WTC11 (cell line): ENCODE measurements at regions not wholly inside any gene's neighbourhood (a gene's known extent, or its start where the extent isn't known, plus 50 kb on each side); places are given as distances from the start of the nearest gene placed in this dataset.

Experiments
- ATAC-seq: fragments of 200-7000 bp; cut with Tn5 transposase; 2 replicates; pipeline ENCODE4 v1.10.0; 2021; ENCODE audit warnings: mild to moderate bottlenecking, moderate library complexity
- CTCF ChIA-PET: fragments of 300-600 bp; sonication (Branson Sonifier 250); formaldehyde crosslinking; loops from one replicate; lab custom pipeline; 2021; ENCODE audit warnings: antibody characterized with exemption; lab: Charles Lee
- POLR2A ChIA-PET: fragments of 350-600 bp; sonication (Branson Sonifier 250); formaldehyde crosslinking; loops from one replicate; lab custom pipeline; 2021; ENCODE audit warnings: antibody characterized with exemption; lab: Charles Lee
- DNase-seq: peaks from one replicate; pipeline ENCODE4 v3.0.0; 2021; ENCODE audit warnings: low spot score
- H3K27ac Mint-ChIP-seq: 2 replicates; pipeline ENCODE4 v1.8.0; 2021; ENCODE audit warnings: mixed read lengths
- H3K27me3 Mint-ChIP-seq: 2 replicates; pipeline ENCODE4 v1.8.0; 2021; ENCODE audit warnings: low read depth, mild to moderate bottlenecking, moderate library complexity, mixed read lengths
- H3K36me3 Mint-ChIP-seq: 2 replicates; pipeline ENCODE4 v1.8.0; 2021; ENCODE audit warnings: mixed read lengths
- H3K4me1 Mint-ChIP-seq: 2 replicates; pipeline ENCODE4 v1.8.0; 2022; ENCODE audit warnings: mixed read lengths
- H3K4me3 Mint-ChIP-seq: 2 replicates; pipeline ENCODE4 v1.8.0; 2021; ENCODE audit warnings: mild to moderate bottlenecking, moderate library complexity, mixed read lengths
- H3K9me3 Mint-ChIP-seq: 2 replicates; pipeline ENCODE4 v1.8.0; 2021; ENCODE audit warnings: mixed read lengths
- CBFB ChIP-seq: sonication (generic); formaldehyde crosslinking; IDR thresholded peaks from 2 replicates; pipeline ENCODE4 v1.8.1; 2022; ENCODE audit warnings: mild to moderate bottlenecking, low read depth, missing genetic modification reagents
- ELF4 ChIP-seq: sonication (generic); formaldehyde crosslinking; IDR thresholded peaks from 2 replicates; pipeline ENCODE4 v1.8.1; 2022; ENCODE audit warnings: low read depth, mild to moderate bottlenecking, moderate library complexity, missing genetic modification reagents
- GABPB1 ChIP-seq: sonication (generic); formaldehyde crosslinking; IDR thresholded peaks from 2 replicates; pipeline ENCODE4 v1.8.1; 2023; ENCODE audit warnings: mild to moderate bottlenecking, missing genetic modification reagents
- NFATC4 ChIP-seq: fragments of 250-450 bp; sonication (Bioruptor Pico); IDR thresholded peaks from 2 replicates; pipeline ENCODE4 v1.9.0; 2021; ENCODE audit warnings: mild to moderate bottlenecking
- RORB ChIP-seq: fragments of 250-450 bp; sonication (Bioruptor Pico); IDR thresholded peaks from 2 replicates; pipeline ENCODE4 v1.9.0; 2021; ENCODE audit warnings: mild to moderate bottlenecking
- SMAD3 ChIP-seq: sonication (generic); formaldehyde crosslinking; IDR thresholded peaks from 2 replicates; pipeline ENCODE4 v1.8.0; 2022; ENCODE audit warnings: missing genetic modification reagents, mild to moderate bottlenecking, borderline replicate concordance
- TEAD4 ChIP-seq: sonication (generic); formaldehyde crosslinking; IDR thresholded peaks from 2 replicates; pipeline ENCODE4 v1.8.0; 2022; ENCODE audit warnings: mild to moderate bottlenecking, missing genetic modification reagents
- TF ChIP-seq, protein P1 (sequence below): sonication (generic); formaldehyde crosslinking; IDR thresholded peaks from 2 replicates; pipeline ENCODE4 v1.8.1; 2023; ENCODE audit warnings: mild to moderate bottlenecking, moderate library complexity, missing genetic modification reagents
- TF ChIP-seq, protein P2 (sequence below): sonication (generic); formaldehyde crosslinking; IDR thresholded peaks from 2 replicates; pipeline ENCODE4 v1.8.0; 2022; ENCODE audit warnings: mild to moderate bottlenecking, missing genetic modification reagents
- TF ChIP-seq, protein P3 (sequence below): sonication (generic); formaldehyde crosslinking; conservative IDR thresholded peaks from 2 replicates; pipeline ENCODE4 v1.8.1; 2022; ENCODE audit warnings: mild to moderate bottlenecking, missing genetic modification reagents
- TF ChIP-seq, protein P4 (sequence below): fragments of 250-450 bp; sonication (Bioruptor Pico); IDR thresholded peaks from 2 replicates; pipeline ENCODE4 v1.9.0; 2021; ENCODE audit warnings: mild to moderate bottlenecking
- TF ChIP-seq, protein P5 (sequence below): sonication (generic); formaldehyde crosslinking; IDR thresholded peaks from 2 replicates; pipeline ENCODE4 v1.8.1; 2022; ENCODE audit warnings: missing genetic modification reagents, borderline replicate concordance
- TF ChIP-seq, protein P6 (sequence below): sonication (generic); formaldehyde crosslinking; IDR thresholded peaks from 2 replicates; pipeline ENCODE4 v1.8.1; 2023; ENCODE audit warnings: mild to moderate bottlenecking, missing genetic modification reagents
- TF ChIP-seq, protein P7 (sequence below): fragments of 250-450 bp; sonication (Bioruptor Pico); IDR thresholded peaks from 2 replicates; pipeline ENCODE4 v2.1.2; 2022; ENCODE audit warnings: mild to moderate bottlenecking, moderate library complexity
- TF ChIP-seq, protein P8 (sequence below): sonication (generic); formaldehyde crosslinking; IDR thresholded peaks from 2 replicates; pipeline ENCODE4 v1.8.0; 2022; ENCODE audit warnings: mild to moderate bottlenecking, missing genetic modification reagents
- TF ChIP-seq, protein P9 (sequence below): sonication (generic); formaldehyde crosslinking; IDR thresholded peaks from 2 replicates; pipeline ENCODE4 v1.8.0; 2023; ENCODE audit warnings: missing genetic modification reagents
- TF ChIP-seq, protein P10 (sequence below): sonication (generic); formaldehyde crosslinking; IDR thresholded peaks from 2 replicates; pipeline ENCODE4 v1.8.0; 2023; ENCODE audit warnings: missing genetic modification reagents, mild to moderate bottlenecking, borderline replicate concordance
- TF ChIP-seq, protein P11 (sequence below): sonication (generic); formaldehyde crosslinking; IDR thresholded peaks from 2 replicates; pipeline ENCODE4 v1.8.1; 2022; ENCODE audit warnings: low read depth, mild to moderate bottlenecking, moderate library complexity, missing genetic modification reagents, borderline replicate concordance

DNA sequence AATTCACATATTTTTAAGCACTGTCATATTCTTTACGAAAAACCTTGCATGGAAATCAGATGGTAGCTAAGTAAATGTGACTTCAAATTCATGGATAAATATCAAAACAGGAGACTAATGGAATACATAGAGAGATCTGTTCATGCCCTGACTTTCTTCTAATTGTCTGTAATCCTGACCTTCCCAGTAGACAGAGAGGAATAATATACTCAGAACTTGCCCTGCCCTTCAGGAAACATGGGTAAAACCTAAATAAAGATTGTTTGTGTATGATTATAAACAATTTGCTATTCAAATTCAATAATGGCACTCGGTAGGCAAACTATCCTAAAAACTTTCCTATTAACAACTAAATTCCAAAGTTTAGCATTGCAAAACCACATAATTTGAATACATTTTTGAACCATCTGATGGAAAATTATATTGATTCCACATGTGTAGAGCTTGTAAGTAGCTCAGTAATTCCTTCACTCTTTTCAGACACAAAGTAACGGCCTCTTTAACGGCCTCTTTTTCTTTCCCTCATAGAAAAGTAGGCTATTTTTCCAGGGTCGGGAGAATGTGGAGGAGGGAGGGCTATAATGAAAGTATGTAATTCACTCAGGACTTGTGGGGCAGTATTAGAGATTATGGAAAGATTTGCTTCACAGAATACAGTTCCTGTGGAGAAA, 227.6 kb downstream of the ALDH8A1 start:
- H3K27ac Mint-ChIP-seq, result no peak overlapping the region
- CTCF ChIA-PET, result no interaction called here
- ATAC-seq, result no peak
- no peaks in the 10 kb centered on the region for H3K27me3 Mint-ChIP-seq
- H3K9me3 Mint-ChIP-seq, result no peaks in the 10 kb centered on the region
- POLR2A ChIA-PET, result no interaction called here
- H3K4me1 Mint-ChIP-seq, result 0 out of 2 replicates have a peak, but pooled peaks cover 2% of the 10 kb centered on the region
- no peak for DNase-seq
- H3K4me3 Mint-ChIP-seq, result no peak overlapping the region
- H3K36me3 Mint-ChIP-seq, result no peaks in the 10 kb centered on the region
- TF ChIP-seq, protein P1, sequence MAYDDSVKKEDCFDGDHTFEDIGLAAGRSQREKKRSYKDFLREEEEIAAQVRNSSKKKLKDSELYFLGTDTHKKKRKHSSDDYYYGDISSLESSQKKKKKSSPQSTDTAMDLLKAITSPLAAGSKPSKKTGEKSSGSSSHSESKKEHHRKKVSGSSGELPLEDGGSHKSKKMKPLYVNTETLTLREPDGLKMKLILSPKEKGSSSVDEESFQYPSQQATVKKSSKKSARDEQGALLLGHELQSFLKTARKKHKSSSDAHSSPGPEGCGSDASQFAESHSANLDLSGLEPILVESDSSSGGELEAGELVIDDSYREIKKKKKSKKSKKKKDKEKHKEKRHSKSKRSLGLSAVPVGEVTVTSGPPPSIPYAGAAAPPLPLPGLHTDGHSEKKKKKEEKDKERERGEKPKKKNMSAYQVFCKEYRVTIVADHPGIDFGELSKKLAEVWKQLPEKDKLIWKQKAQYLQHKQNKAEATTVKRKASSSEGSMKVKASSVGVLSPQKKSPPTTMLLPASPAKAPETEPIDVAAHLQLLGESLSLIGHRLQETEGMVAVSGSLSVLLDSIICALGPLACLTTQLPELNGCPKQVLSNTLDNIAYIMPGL, result no peak
- TF ChIP-seq, protein P2, sequence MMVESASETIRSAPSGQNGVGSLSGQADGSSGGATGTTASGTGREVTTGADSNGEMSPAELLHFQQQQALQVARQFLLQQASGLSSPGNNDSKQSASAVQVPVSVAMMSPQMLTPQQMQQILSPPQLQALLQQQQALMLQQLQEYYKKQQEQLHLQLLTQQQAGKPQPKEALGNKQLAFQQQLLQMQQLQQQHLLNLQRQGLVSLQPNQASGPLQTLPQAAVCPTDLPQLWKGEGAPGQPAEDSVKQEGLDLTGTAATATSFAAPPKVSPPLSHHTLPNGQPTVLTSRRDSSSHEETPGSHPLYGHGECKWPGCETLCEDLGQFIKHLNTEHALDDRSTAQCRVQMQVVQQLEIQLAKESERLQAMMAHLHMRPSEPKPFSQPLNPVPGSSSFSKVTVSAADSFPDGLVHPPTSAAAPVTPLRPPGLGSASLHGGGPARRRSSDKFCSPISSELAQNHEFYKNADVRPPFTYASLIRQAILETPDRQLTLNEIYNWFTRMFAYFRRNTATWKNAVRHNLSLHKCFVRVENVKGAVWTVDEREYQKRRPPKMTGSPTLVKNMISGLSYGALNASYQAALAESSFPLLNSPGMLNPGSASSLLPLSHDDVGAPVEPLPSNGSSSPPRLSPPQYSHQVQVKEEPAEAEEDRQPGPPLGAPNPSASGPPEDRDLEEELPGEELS (CRISPR knock-in tag), result no peak
- TF ChIP-seq, protein P3, sequence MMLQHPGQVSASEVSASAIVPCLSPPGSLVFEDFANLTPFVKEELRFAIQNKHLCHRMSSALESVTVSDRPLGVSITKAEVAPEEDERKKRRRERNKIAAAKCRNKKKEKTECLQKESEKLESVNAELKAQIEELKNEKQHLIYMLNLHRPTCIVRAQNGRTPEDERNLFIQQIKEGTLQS, result no peak
- TF ChIP-seq RORB (CRISPR knock-in tag) (no peak), ELF4 (CRISPR knock-in tag) (no peak), SMAD3 (no peak), TEAD4 (CRISPR knock-in tag) (no peak), GABPB1 (no peak), CBFB (no peak), NFATC4 (CRISPR knock-in tag) (no peak)
- TF ChIP-seq, protein P4, sequence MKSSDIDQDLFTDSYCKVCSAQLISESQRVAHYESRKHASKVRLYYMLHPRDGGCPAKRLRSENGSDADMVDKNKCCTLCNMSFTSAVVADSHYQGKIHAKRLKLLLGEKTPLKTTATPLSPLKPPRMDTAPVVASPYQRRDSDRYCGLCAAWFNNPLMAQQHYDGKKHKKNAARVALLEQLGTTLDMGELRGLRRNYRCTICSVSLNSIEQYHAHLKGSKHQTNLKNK, result no peak
- TF ChIP-seq, protein P5, sequence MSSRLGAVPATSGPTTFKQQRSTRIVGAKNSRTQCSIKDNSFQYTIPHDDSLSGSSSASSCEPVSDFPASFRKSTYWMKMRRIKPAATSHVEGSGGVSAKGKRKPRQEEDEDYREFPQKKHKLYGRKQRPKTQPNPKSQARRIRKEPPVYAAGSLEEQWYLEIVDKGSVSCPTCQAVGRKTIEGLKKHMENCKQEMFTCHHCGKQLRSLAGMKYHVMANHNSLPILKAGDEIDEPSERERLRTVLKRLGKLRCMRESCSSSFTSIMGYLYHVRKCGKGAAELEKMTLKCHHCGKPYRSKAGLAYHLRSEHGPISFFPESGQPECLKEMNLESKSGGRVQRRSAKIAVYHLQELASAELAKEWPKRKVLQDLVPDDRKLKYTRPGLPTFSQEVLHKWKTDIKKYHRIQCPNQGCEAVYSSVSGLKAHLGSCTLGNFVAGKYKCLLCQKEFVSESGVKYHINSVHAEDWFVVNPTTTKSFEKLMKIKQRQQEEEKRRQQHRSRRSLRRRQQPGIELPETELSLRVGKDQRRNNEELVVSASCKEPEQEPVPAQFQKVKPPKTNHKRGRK, result no peak
- TF ChIP-seq, protein P6, sequence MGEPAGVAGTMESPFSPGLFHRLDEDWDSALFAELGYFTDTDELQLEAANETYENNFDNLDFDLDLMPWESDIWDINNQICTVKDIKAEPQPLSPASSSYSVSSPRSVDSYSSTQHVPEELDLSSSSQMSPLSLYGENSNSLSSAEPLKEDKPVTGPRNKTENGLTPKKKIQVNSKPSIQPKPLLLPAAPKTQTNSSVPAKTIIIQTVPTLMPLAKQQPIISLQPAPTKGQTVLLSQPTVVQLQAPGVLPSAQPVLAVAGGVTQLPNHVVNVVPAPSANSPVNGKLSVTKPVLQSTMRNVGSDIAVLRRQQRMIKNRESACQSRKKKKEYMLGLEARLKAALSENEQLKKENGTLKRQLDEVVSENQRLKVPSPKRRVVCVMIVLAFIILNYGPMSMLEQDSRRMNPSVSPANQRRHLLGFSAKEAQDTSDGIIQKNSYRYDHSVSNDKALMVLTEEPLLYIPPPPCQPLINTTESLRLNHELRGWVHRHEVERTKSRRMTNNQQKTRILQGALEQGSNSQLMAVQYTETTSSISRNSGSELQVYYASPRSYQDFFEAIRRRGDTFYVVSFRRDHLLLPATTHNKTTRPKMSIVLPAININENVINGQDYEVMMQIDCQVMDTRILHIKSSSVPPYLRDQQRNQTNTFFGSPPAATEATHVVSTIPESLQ (CRISPR knock-in tag), result no peak
- TF ChIP-seq, protein P7, sequence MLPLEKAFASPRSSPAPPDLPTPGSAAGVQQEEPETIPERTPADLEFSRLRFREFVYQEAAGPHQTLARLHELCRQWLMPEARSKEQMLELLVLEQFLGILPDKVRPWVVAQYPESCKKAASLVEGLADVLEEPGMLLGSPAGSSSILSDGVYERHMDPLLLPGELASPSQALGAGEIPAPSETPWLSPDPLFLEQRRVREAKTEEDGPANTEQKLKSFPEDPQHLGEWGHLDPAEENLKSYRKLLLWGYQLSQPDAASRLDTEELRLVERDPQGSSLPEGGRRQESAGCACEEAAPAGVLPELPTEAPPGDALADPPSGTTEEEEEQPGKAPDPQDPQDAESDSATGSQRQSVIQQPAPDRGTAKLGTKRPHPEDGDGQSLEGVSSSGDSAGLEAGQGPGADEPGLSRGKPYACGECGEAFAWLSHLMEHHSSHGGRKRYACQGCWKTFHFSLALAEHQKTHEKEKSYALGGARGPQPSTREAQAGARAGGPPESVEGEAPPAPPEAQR (CRISPR knock-in tag), result no peak
- TF ChIP-seq, protein P8, sequence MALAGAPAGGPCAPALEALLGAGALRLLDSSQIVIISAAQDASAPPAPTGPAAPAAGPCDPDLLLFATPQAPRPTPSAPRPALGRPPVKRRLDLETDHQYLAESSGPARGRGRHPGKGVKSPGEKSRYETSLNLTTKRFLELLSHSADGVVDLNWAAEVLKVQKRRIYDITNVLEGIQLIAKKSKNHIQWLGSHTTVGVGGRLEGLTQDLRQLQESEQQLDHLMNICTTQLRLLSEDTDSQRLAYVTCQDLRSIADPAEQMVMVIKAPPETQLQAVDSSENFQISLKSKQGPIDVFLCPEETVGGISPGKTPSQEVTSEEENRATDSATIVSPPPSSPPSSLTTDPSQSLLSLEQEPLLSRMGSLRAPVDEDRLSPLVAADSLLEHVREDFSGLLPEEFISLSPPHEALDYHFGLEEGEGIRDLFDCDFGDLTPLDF (CRISPR knock-in tag), result no peak
- TF ChIP-seq, protein P9, sequence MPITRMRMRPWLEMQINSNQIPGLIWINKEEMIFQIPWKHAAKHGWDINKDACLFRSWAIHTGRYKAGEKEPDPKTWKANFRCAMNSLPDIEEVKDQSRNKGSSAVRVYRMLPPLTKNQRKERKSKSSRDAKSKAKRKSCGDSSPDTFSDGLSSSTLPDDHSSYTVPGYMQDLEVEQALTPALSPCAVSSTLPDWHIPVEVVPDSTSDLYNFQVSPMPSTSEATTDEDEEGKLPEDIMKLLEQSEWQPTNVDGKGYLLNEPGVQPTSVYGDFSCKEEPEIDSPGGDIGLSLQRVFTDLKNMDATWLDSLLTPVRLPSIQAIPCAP, result no peak
- TF ChIP-seq, protein P10, sequence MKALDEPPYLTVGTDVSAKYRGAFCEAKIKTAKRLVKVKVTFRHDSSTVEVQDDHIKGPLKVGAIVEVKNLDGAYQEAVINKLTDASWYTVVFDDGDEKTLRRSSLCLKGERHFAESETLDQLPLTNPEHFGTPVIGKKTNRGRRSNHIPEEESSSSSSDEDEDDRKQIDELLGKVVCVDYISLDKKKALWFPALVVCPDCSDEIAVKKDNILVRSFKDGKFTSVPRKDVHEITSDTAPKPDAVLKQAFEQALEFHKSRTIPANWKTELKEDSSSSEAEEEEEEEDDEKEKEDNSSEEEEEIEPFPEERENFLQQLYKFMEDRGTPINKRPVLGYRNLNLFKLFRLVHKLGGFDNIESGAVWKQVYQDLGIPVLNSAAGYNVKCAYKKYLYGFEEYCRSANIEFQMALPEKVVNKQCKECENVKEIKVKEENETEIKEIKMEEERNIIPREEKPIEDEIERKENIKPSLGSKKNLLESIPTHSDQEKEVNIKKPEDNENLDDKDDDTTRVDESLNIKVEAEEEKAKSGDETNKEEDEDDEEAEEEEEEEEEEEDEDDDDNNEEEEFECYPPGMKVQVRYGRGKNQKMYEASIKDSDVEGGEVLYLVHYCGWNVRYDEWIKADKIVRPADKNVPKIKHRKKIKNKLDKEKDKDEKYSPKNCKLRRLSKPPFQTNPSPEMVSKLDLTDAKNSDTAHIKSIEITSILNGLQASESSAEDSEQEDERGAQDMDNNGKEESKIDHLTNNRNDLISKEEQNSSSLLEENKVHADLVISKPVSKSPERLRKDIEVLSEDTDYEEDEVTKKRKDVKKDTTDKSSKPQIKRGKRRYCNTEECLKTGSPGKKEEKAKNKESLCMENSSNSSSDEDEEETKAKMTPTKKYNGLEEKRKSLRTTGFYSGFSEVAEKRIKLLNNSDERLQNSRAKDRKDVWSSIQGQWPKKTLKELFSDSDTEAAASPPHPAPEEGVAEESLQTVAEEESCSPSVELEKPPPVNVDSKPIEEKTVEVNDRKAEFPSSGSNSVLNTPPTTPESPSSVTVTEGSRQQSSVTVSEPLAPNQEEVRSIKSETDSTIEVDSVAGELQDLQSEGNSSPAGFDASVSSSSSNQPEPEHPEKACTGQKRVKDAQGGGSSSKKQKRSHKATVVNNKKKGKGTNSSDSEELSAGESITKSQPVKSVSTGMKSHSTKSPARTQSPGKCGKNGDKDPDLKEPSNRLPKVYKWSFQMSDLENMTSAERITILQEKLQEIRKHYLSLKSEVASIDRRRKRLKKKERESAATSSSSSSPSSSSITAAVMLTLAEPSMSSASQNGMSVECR (CRISPR knock-in tag), result no peak
- TF ChIP-seq, protein P11, sequence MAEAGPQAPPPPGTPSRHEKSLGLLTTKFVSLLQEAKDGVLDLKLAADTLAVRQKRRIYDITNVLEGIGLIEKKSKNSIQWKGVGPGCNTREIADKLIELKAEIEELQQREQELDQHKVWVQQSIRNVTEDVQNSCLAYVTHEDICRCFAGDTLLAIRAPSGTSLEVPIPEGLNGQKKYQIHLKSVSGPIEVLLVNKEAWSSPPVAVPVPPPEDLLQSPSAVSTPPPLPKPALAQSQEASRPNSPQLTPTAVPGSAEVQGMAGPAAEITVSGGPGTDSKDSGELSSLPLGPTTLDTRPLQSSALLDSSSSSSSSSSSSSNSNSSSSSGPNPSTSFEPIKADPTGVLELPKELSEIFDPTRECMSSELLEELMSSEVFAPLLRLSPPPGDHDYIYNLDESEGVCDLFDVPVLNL (CRISPR knock-in tag), result no peak
